ENCODE measurements at regions not wholly inside any gene's neighbourhood (a gene's known extent, or its start where the extent isn't known, plus 50 kb on each side); places are given as distances from the start of the nearest gene placed in this dataset.
"Not testable (repeated sequence)": the region's sequence is repeated elsewhere in the genome, so short reads cannot be mapped to it uniquely, and the experiment has no call there.

- no peak for DNase-seq
Observed at GRCh38 chr5:130710596-130710995, 454.5 kb downstream of the HINT1 start.

DNA sequence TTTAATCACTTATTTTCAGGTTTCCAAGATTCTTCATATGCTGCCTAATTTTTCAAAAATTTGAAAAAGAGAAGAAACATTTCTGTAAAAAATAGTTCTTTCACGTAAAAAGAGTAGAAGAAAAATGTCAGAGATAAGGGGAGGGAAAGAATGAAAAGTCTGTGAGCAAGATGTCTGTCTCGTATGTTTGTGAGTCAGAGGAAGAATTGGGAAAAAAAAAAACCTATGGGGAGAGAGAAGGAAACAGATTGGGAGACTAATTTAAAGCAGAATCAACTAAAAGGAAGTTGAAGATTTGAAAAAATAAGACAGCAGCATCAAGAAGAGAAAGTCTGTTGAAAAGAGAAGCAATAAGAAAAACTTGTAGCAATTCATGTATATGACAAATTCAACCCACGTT lies 456.3 kb downstream of the HINT1 start:
- no peak for DNase-seq

DNA sequence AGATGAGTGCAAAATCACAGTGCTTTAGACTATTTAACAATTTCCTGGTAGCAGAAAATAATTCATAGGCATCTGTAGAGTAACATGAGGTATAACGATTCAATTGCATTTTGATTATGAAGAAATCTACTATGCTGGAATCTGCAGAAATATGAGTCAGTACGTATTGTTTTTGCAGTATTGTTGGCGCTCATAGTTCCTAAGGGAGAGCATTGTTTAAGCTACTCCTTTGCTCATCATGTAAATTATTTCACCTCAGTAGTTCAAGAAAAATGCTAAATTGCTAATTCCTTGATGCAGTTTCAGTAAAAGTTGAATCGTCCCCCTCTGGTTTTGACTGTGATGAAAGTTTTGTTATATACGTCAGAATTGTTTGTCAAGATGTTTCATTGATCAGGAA lies 458.4 kb downstream of the HINT1 start:
- DNase-seq = no peak

GRCh38 chr5:130705368-130705767 lies 459.7 kb downstream of the HINT1 start:
- no peak for DNase-seq

DNA sequence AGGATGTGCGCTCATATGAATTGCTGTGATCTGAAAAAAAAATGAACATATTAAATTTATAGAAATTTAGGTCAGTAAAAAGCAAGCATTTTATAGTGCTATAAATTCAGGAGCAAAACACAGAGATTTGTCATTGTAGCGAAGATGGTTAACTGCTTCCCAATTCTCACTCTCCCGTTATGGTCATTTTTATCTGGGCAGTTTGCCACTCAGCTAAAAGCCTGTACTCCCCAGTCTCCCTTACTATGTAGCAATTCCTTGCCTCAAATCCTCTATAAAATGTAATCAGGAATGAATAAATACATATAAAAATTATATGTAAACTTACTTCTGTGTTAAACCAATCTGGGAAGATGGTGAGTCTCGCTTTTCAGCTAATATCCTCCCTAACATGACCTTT lies 471.5 kb downstream of the HINT1 start:
- no peak for DNase-seq

GRCh38 chr5:130692770-130693169 lies 472.3 kb downstream of the HINT1 start:
- no peak for DNase-seq

GRCh38 chr5:130689831-130690230 lies 475.2 kb downstream of the HINT1 start:
- DNase-seq = no peak

GRCh38 chr5:130687085-130687733 lies 477.8 kb downstream of the HINT1 start:
- no peak for DNase-seq

DNA sequence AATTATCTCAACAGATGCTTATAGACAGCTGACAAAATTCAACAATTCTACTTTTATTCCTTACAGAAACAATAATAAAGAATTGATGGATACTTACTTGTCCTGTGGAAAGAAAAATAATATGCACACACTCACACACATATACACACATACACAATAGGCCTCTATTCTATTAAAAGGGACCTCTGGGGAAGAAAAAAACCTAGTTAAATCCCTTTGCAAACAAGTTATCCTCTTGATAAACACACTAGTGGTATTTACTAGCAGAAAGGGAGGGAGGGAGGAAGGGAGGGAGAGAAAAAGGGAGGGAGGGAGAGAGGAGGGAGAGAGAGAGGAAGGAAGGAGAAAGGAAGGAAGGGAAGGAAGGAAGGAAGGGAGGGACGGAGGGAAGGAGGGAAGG lies 486.4 kb downstream of the HINT1 start:
- DNase-seq = no peak

- no peak for DNase-seq
Observed at GRCh38 chr5:130666462-130666861, 498.6 kb downstream of the HINT1 start.

GRCh38 chr5:130652176-130652575 lies 512.9 kb downstream of the HINT1 start:
- no peak for DNase-seq

- DNase-seq = no peak
Observed at GRCh38 chr5:130651440-130651839, 513.6 kb downstream of the HINT1 start.

DNA sequence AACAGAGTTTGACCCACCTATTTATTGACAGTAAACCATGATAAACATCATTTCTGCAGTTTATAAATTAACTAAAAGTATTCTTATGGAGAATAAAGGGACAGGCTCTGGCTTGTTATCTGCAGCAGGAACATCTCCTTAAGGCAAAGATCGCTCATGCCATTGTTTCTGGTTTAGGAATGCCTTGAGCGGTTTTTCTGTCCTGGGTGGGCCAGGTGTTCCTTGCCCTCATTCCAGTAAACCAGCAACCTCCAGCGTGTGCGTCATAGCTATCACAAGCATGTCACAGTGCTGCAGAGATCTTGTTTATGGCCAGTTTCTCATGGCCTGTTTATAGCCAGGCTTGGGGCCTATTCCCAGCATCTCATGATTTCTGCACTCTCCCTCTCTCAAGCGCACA lies 521.7 kb downstream of the HINT1 start:
- DNase-seq = no peak

GRCh38 chr5:130642461-130642860 lies 522.6 kb downstream of the HINT1 start:
- DNase-seq = no peak

GRCh38 chr5:130627145-130627544 lies 537.9 kb downstream of the HINT1 start:
- DNase-seq = no peak

GRCh38 chr5:130624805-130625204 lies 540.3 kb downstream of the HINT1 start:
- no peak for DNase-seq

- DNase-seq = no peak
Observed at GRCh38 chr5:130616161-130616560, 548.9 kb downstream of the HINT1 start.

DNA sequence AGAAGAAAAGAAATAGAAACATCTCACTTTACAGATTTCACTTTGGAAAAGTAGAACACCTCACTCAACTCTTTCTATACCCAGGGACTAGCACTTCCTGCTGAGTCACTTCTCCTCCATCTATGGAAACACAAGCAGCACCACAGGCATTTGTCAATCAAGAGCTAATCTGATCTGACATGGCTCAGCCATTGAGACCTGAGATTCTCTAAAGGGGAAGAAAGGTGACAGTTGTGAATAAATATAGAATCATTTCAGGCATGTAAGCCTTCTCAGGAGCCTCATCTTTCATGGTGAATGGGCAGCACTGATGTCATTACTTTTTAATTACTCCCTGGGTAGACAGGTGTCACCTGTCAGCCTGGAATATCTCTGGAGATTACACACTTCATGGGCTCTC lies 559.8 kb downstream of the HINT1 start:
- DNase-seq = no peak

- DNase-seq = not testable (repeated sequence)
Observed at GRCh38 chr5:130596647-130597046, 568.4 kb downstream of the HINT1 start.

- no peak for DNase-seq
Observed at GRCh38 chr5:130580264-130580663, 584.8 kb downstream of the HINT1 start.

- no peak for DNase-seq
Observed at GRCh38 chr5:130578354-130578753, 586.7 kb downstream of the HINT1 start.

- no peak for DNase-seq
Observed at GRCh38 chr5:130571076-130571475, 594.0 kb downstream of the HINT1 start.

GRCh38 chr5:130568791-130569190 lies 596.3 kb downstream of the HINT1 start:
- no peak for DNase-seq

DNA sequence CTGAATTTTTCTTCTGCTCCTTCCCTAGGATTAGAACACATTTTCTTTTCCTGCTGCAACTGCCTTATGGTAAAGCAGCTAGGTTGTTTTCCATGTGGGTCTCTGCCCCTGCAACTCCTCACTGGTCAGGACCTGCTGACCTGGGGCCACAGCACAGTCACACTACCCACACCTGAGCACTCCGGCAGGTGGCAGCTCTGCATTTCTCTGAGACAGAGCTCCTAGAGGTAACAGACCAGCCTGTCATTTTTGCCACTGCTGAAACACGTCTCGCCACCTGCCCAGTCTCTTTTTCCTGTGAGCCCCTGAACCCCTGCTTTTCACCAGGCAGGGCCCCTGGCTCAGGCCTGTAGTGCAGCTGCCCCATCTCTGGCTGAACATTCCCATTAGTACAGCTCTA lies 609.6 kb downstream of the HINT1 start:
- DNase-seq = no peak

DNA sequence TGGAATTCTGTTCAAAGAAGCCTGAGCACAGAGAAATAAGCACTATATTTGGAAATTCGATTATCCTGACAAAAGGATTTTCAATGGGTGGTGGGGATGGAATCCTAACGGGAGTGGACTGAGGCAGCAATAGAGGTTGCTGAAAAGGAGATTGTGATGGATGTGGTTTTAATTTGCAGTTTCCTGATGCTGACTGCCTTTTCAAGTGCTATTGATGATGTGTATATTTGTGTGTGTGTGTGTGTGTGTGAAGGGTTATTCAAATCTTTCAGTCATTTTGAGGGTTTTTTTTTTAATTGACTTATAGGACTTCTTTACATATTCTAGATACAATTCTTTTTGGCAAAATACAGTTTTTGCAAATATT lies 614.5 kb downstream of the HINT1 start:
- DNase-seq = no peak
